ENCODE measurements at regions not wholly inside any gene's neighbourhood (a gene's known extent, or its start where the extent isn't known, plus 50 kb on each side); places are given as distances from the start of the nearest gene placed in this dataset.

- Histone ChIP-seq H3K27ac (ENCODE audit: low read depth, low read length) (no peak overlapping the region), H3K27me3 (ENCODE audit: control insufficient read depth, insufficient read depth, low read length) (no peaks in the 10 kb centered on the region), H3K9me3 (ENCODE audit: control insufficient read depth, insufficient read depth, low read depth, low read length) (no peaks in the 10 kb centered on the region), H3K4me1 (ENCODE audit: control insufficient read depth, insufficient read depth, low read length) (peaks cover 8% of the 10 kb centered on the region; the same call in 1 of the 2 replicates), H3K9ac (ENCODE audit: low read length) (no peak overlapping the region), H3K36me3 (ENCODE audit: control insufficient read depth, insufficient read depth, low read length) (no peaks in the 10 kb centered on the region), H3K4me3 (ENCODE audit: low read depth, low read length) (no peak overlapping the region)
Measured at GRCh38 chr18:10197097-10197496, 257.3 kb upstream of the APCDD1 start.

- Histone ChIP-seq H3K9ac (ENCODE audit: low read length) (no peak overlapping the region), H3K4me3 (ENCODE audit: low read depth, low read length) (no peak overlapping the region), H3K4me1 (ENCODE audit: control insufficient read depth, insufficient read depth, low read length) (peaks cover 9% of the 10 kb centered on the region; the same call in 1 of the 2 replicates), H3K27ac (ENCODE audit: low read depth, low read length) (no peak overlapping the region), H3K36me3 (ENCODE audit: control insufficient read depth, insufficient read depth, low read length) (no peaks in the 10 kb centered on the region), H3K27me3 (ENCODE audit: control insufficient read depth, insufficient read depth, low read length) (0 out of 2 replicates have a peak, but pooled peaks cover 2% of the 10 kb centered on the region), H3K9me3 (ENCODE audit: control insufficient read depth, insufficient read depth, low read depth, low read length) (no peaks in the 10 kb centered on the region)
Measured at GRCh38 chr18:10201226-10201625, 253.2 kb upstream of the APCDD1 start.

- 0 out of 2 replicates have a peak, but pooled peaks cover 2% of the 10 kb centered on the region for H3K27me3 ChIP-seq (ENCODE audit: control insufficient read depth, insufficient read depth, low read length)
- no peak overlapping the region for H3K9ac ChIP-seq (ENCODE audit: low read length)
- H3K4me1 ChIP-seq (ENCODE audit: control insufficient read depth, insufficient read depth, low read length) = peaks cover 9% of the 10 kb centered on the region; the same call in 1 of the 2 replicates
- no peaks in the 10 kb centered on the region for H3K36me3 ChIP-seq (ENCODE audit: control insufficient read depth, insufficient read depth, low read length)
- no peak overlapping the region for H3K4me3 ChIP-seq (ENCODE audit: low read depth, low read length)
- no peak overlapping the region for H3K27ac ChIP-seq (ENCODE audit: low read depth, low read length)
- no peaks in the 10 kb centered on the region for H3K9me3 ChIP-seq (ENCODE audit: control insufficient read depth, insufficient read depth, low read depth, low read length)
Measured at GRCh38 chr18:10201659-10202058, 252.8 kb upstream of the APCDD1 start.

- no peaks in the 10 kb centered on the region for H3K36me3 ChIP-seq (ENCODE audit: control insufficient read depth, insufficient read depth, low read length)
- no peak overlapping the region for H3K9ac ChIP-seq (ENCODE audit: low read length)
- H3K9me3 ChIP-seq (ENCODE audit: control insufficient read depth, insufficient read depth, low read depth, low read length) = no peaks in the 10 kb centered on the region
- H3K4me1 ChIP-seq (ENCODE audit: control insufficient read depth, insufficient read depth, low read length) = peaks cover 9% of the 10 kb centered on the region; the same call in 1 of the 2 replicates
- no peak overlapping the region for H3K27ac ChIP-seq (ENCODE audit: low read depth, low read length)
- H3K4me3 ChIP-seq (ENCODE audit: low read depth, low read length) = no peak overlapping the region
- H3K27me3 ChIP-seq (ENCODE audit: control insufficient read depth, insufficient read depth, low read length) = 0 out of 2 replicates have a peak, but pooled peaks cover 2% of the 10 kb centered on the region
Measured at GRCh38 chr18:10202845-10203321, 251.6 kb upstream of the APCDD1 start.

- 0 out of 2 replicates have a peak, but pooled peaks cover 2% of the 10 kb centered on the region for H3K27me3 ChIP-seq (ENCODE audit: control insufficient read depth, insufficient read depth, low read length)
- no peaks in the 10 kb centered on the region for H3K9me3 ChIP-seq (ENCODE audit: control insufficient read depth, insufficient read depth, low read depth, low read length)
- no peaks in the 10 kb centered on the region for H3K36me3 ChIP-seq (ENCODE audit: control insufficient read depth, insufficient read depth, low read length)
- peaks cover 9% of the 10 kb centered on the region; the same call in 1 of the 2 replicates for H3K4me1 ChIP-seq (ENCODE audit: control insufficient read depth, insufficient read depth, low read length)
- H3K9ac ChIP-seq (ENCODE audit: low read length) = no peak overlapping the region
- H3K27ac ChIP-seq (ENCODE audit: low read depth, low read length) = no peak overlapping the region
- no peak overlapping the region for H3K4me3 ChIP-seq (ENCODE audit: low read depth, low read length)
Measured at GRCh38 chr18:10205151-10205550, 249.3 kb upstream of the APCDD1 start.

- Histone ChIP-seq H3K36me3 (ENCODE audit: control insufficient read depth, insufficient read depth, low read length) (no peaks in the 10 kb centered on the region), H3K9me3 (ENCODE audit: control insufficient read depth, insufficient read depth, low read depth, low read length) (no peaks in the 10 kb centered on the region), H3K9ac (ENCODE audit: low read length) (no peak overlapping the region), H3K27ac (ENCODE audit: low read depth, low read length) (no peak overlapping the region), H3K4me1 (ENCODE audit: control insufficient read depth, insufficient read depth, low read length) (no peaks in the 10 kb centered on the region; the same call in 1 of the 2 replicates), H3K4me3 (ENCODE audit: low read depth, low read length) (no peak overlapping the region), H3K27me3 (ENCODE audit: control insufficient read depth, insufficient read depth, low read length) (0 out of 2 replicates have a peak, but pooled peaks cover 2% of the 10 kb centered on the region)
Measured at GRCh38 chr18:10207682-10208345, 246.6 kb upstream of the APCDD1 start.

- Histone ChIP-seq H3K27ac (ENCODE audit: low read depth, low read length) (no peak overlapping the region), H3K9ac (ENCODE audit: low read length) (no peak overlapping the region), H3K9me3 (ENCODE audit: control insufficient read depth, insufficient read depth, low read depth, low read length) (no peaks in the 10 kb centered on the region), H3K4me3 (ENCODE audit: low read depth, low read length) (no peak overlapping the region), H3K4me1 (ENCODE audit: control insufficient read depth, insufficient read depth, low read length) (no peaks in the 10 kb centered on the region), H3K27me3 (ENCODE audit: control insufficient read depth, insufficient read depth, low read length) (0 out of 2 replicates have a peak, but pooled peaks cover 2% of the 10 kb centered on the region), H3K36me3 (ENCODE audit: control insufficient read depth, insufficient read depth, low read length) (no peaks in the 10 kb centered on the region)
Measured at GRCh38 chr18:10209302-10209701, 245.1 kb upstream of the APCDD1 start.

- Histone ChIP-seq H3K9ac (ENCODE audit: low read length) (no peak overlapping the region), H3K4me1 (ENCODE audit: control insufficient read depth, insufficient read depth, low read length) (no peaks in the 10 kb centered on the region), H3K27me3 (ENCODE audit: control insufficient read depth, insufficient read depth, low read length) (0 out of 2 replicates have a peak, but pooled peaks cover under 1% of the 10 kb centered on the region), H3K36me3 (ENCODE audit: control insufficient read depth, insufficient read depth, low read length) (no peaks in the 10 kb centered on the region), H3K9me3 (ENCODE audit: control insufficient read depth, insufficient read depth, low read depth, low read length) (no peaks in the 10 kb centered on the region), H3K4me3 (ENCODE audit: low read depth, low read length) (no peak overlapping the region), H3K27ac (ENCODE audit: low read depth, low read length) (no peak overlapping the region)
Measured at GRCh38 chr18:10210057-10210633, 244.3 kb upstream of the APCDD1 start.

GRCh38 chr18:10213526-10213925 lies 240.9 kb upstream of the APCDD1 start:
- H3K9ac ChIP-seq (ENCODE audit: low read length) = no peak overlapping the region
- no peaks in the 10 kb centered on the region for H3K27me3 ChIP-seq (ENCODE audit: control insufficient read depth, insufficient read depth, low read length)
- no peak overlapping the region for H3K27ac ChIP-seq (ENCODE audit: low read depth, low read length)
- H3K4me1 ChIP-seq (ENCODE audit: control insufficient read depth, insufficient read depth, low read length) = no peaks in the 10 kb centered on the region
- H3K36me3 ChIP-seq (ENCODE audit: control insufficient read depth, insufficient read depth, low read length) = no peaks in the 10 kb centered on the region
- peaks cover 20% of the 10 kb centered on the region for H3K9me3 ChIP-seq (ENCODE audit: control insufficient read depth, insufficient read depth, low read depth, low read length)
- no peak overlapping the region for H3K4me3 ChIP-seq (ENCODE audit: low read depth, low read length)

- no peak overlapping the region for H3K9ac ChIP-seq (ENCODE audit: low read length)
- no peaks in the 10 kb centered on the region for H3K27me3 ChIP-seq (ENCODE audit: control insufficient read depth, insufficient read depth, low read length)
- H3K36me3 ChIP-seq (ENCODE audit: control insufficient read depth, insufficient read depth, low read length) = no peaks in the 10 kb centered on the region
- peaks cover 36% of the 10 kb centered on the region for H3K9me3 ChIP-seq (ENCODE audit: control insufficient read depth, insufficient read depth, low read depth, low read length)
- no peak overlapping the region for H3K27ac ChIP-seq (ENCODE audit: low read depth, low read length)
- no peak overlapping the region for H3K4me3 ChIP-seq (ENCODE audit: low read depth, low read length)
- no peaks in the 10 kb centered on the region for H3K4me1 ChIP-seq (ENCODE audit: control insufficient read depth, insufficient read depth, low read length)
Measured at GRCh38 chr18:10215446-10215845, 239.0 kb upstream of the APCDD1 start.

- Histone ChIP-seq H3K27ac (ENCODE audit: low read depth, low read length) (no peak overlapping the region), H3K9ac (ENCODE audit: low read length) (no peak overlapping the region), H3K36me3 (ENCODE audit: control insufficient read depth, insufficient read depth, low read length) (no peaks in the 10 kb centered on the region), H3K4me1 (ENCODE audit: control insufficient read depth, insufficient read depth, low read length) (no peaks in the 10 kb centered on the region), H3K9me3 (ENCODE audit: control insufficient read depth, insufficient read depth, low read depth, low read length) (peaks cover 47% of the 10 kb centered on the region), H3K27me3 (ENCODE audit: control insufficient read depth, insufficient read depth, low read length) (no peaks in the 10 kb centered on the region), H3K4me3 (ENCODE audit: low read depth, low read length) (no peak overlapping the region)
Measured at GRCh38 chr18:10216791-10217190, 237.6 kb upstream of the APCDD1 start.

Measured in HUES6 (cell line).